Kidney (tissue), 13 donors: ENCODE measurements at regions not wholly inside any gene's neighbourhood (a gene's known extent, or its start where the extent isn't known, plus 50 kb on each side); places are given as distances from the start of the nearest gene placed in this dataset.
"Not testable (repeated sequence)": the region's sequence is repeated elsewhere in the genome, so short reads cannot be mapped to it uniquely, and the experiment has no call there.

Experiments
- DNase-seq, 5 donors: peaks; one replicate each; pipeline ENCODE4 v3.0.0-alpha.2; 2013 to 2020
- FAIRE-seq: peaks from 2 replicates; lab custom pipeline; 2012; peaks lifted over from hg19 to GRCh38; lab: Jason Lieb, UNC
- H3K27ac ChIP-seq, 2 donors: one replicate each; pipeline ENCODE4 v1.7.0; 2013; ENCODE audit warnings: low read depth in 2 of 2, low read length in 2 of 2, inconsistent platforms in 1 of 2
- H3K27me3 ChIP-seq: one replicate; pipeline ENCODE4 v1.7.1; 2013; ENCODE audit warnings: low read length, inconsistent platforms; ENCODE audit not compliant: control insufficient read depth, insufficient read depth
- H3K36me3 ChIP-seq, 3 donors: one replicate each; pipeline versions ENCODE4 v1.7.0 to v1.7.1; 2013; ENCODE audit warnings: low read length in 3 of 3, control low read depth in 1 of 3, inconsistent platforms in 1 of 3; ENCODE audit not compliant: insufficient read depth in 3 of 3, control insufficient read depth in 2 of 3
- H3K4me1 ChIP-seq, 3 donors: one replicate each; pipeline versions ENCODE4 v1.7.0 to v1.7.1; 2013; ENCODE audit warnings: low read length in 3 of 3, inconsistent platforms in 1 of 3, low read depth in 1 of 3; ENCODE audit not compliant: control insufficient read depth in 2 of 3, insufficient read depth in 2 of 3
- H3K4me3 ChIP-seq, 3 donors: one replicate each; pipeline versions ENCODE4 v1.7.0 to v1.8.1; 2013; ENCODE audit warnings: low read length in 3 of 3, control low read depth in 1 of 3, inconsistent platforms in 1 of 3
- H3K9ac ChIP-seq, 3 donors: one replicate each; pipeline versions ENCODE4 v1.7.0 to v1.7.1; 2013; ENCODE audit warnings: low read length in 3 of 3, control low read depth in 1 of 3, inconsistent platforms in 1 of 3
- H3K9me3 ChIP-seq, 3 donors: one replicate each; pipeline versions ENCODE4 v1.7.0 to v1.7.1; 2013; ENCODE audit warnings: low read length in 3 of 3, control low read depth in 1 of 3, inconsistent platforms in 1 of 3; ENCODE audit not compliant: control insufficient read depth in 2 of 3, insufficient read depth in 1 of 3
- intact Hi-C: fragments of 100-400 bp; cut with DNase I; formaldehyde crosslinking; loops from one replicate; pipeline ENCODE4 v1.11.1; 2022
- TF ChIP-seq, protein P1 (sequence below): IDR thresholded peaks from 3 replicates; pipeline ENCODE4 v1.5.1; 2012; ENCODE audit warnings: mild to moderate bottlenecking, moderate library complexity, borderline replicate concordance; ENCODE audit not compliant: insufficient read depth; ENCODE audit errors: extremely low read depth
- donor health status: control.
- donor health status: control.
- donor health status: control.
- donor health status: control.
- donor health status: control.
- donor health status: DM: yes; HTN: yes; CAD: no.
- donor health status: Normal renal cell carcinoma (clear cell type).

- H3K9ac ChIP-seq = no peak overlapping the region
- no peaks in the 10 kb centered on the region for H3K36me3 ChIP-seq
- DNase-seq = peak in 3 of 5 donors; percentile 12 to 77 (median 68)
- intact Hi-C loops = no loop called here
- no peak overlapping the region for H3K27ac ChIP-seq
- TF ChIP-seq, protein P1, sequence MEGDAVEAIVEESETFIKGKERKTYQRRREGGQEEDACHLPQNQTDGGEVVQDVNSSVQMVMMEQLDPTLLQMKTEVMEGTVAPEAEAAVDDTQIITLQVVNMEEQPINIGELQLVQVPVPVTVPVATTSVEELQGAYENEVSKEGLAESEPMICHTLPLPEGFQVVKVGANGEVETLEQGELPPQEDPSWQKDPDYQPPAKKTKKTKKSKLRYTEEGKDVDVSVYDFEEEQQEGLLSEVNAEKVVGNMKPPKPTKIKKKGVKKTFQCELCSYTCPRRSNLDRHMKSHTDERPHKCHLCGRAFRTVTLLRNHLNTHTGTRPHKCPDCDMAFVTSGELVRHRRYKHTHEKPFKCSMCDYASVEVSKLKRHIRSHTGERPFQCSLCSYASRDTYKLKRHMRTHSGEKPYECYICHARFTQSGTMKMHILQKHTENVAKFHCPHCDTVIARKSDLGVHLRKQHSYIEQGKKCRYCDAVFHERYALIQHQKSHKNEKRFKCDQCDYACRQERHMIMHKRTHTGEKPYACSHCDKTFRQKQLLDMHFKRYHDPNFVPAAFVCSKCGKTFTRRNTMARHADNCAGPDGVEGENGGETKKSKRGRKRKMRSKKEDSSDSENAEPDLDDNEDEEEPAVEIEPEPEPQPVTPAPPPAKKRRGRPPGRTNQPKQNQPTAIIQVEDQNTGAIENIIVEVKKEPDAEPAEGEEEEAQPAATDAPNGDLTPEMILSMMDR = no peak
- H3K4me3 ChIP-seq = no peak overlapping the region
- no peaks in the 10 kb centered on the region for H3K4me1 ChIP-seq
- no peaks in the 10 kb centered on the region for H3K9me3 ChIP-seq
- FAIRE-seq = no peak
- H3K27me3 ChIP-seq = no peaks in the 10 kb centered on the region
Measured at GRCh38 chr3:159378396-159379194, 576.7 kb downstream of the MFSD1 start.

GRCh38 chr3:159380891-159381290 lies 579.0 kb downstream of the MFSD1 start:
- Histone ChIP-seq H3K27me3 (no peaks in the 10 kb centered on the region), H3K4me3 (no peak overlapping the region), H3K36me3 (no peaks in the 10 kb centered on the region), H3K4me1 (no peaks in the 10 kb centered on the region), H3K27ac (no peak overlapping the region), H3K9ac (no peak overlapping the region), H3K9me3 (no peaks in the 10 kb centered on the region)
- DNase-seq (peak in 2 of 5 donors; percentile 5 to 15), FAIRE-seq (peak; percentile 13)
- TF ChIP-seq, protein P1 = no peak
- intact Hi-C loops = no loop called here

GRCh38 chr3:159390656-159391212 lies 588.9 kb downstream of the MFSD1 start:
- no peaks in the 10 kb centered on the region for H3K4me1 ChIP-seq
- no peak overlapping the region for H3K9ac ChIP-seq
- no peak overlapping the region for H3K27ac ChIP-seq
- intact Hi-C loops = no loop called here
- H3K36me3 ChIP-seq = no peaks in the 10 kb centered on the region
- DNase-seq = no peak
- H3K9me3 ChIP-seq = no peaks in the 10 kb centered on the region
- H3K27me3 ChIP-seq = no peaks in the 10 kb centered on the region
- TF ChIP-seq, protein P1 = no peak
- no peak for FAIRE-seq
- no peak overlapping the region for H3K4me3 ChIP-seq

DNA sequence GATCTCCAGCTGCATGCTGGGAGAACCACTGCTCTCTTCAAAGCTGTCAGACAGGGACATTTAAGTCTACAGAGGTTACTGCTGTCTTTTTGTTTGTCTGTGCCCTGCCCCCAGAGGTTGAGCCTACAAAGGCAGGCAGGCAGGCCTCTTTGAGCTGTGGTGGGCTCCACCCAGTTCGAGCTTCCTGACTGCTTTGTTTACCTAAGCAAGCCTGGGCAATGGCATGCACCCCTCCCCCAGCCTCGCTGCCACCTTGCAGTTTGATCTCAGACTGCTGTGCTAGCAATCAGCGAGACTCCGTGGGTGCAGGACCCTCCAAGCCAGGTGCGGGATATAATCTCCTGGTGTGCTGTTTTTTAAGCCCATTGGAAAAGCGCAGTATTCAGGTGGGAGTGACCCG lies 591.0 kb upstream of the IL12A start:
- H3K27me3 ChIP-seq, intact Hi-C loops, H3K9me3 ChIP-seq, H3K9ac ChIP-seq, H3K4me3 ChIP-seq, FAIRE-seq, H3K27ac ChIP-seq, H3K36me3 ChIP-seq, H3K4me1 ChIP-seq, DNase-seq: not testable (repeated sequence)
